B cell (primary cell): ENCODE measurements at regions not wholly inside any gene's neighbourhood (a gene's known extent, or its start where the extent isn't known, plus 50 kb on each side); places are given as distances from the start of the nearest gene placed in this dataset.

ENCODE experiments used
- ATAC-seq: fragments of 200-7000 bp; cut with Tn5 transposase; one replicate; pipeline ENCODE4 v1.10.0; 2021; ENCODE audit warnings: low read depth, mild to moderate bottlenecking, moderate number of reproducible peaks, moderate library complexity
- CTCF ChIA-PET: fragments of 350-600 bp; sonication (Branson Sonifier 250); formaldehyde crosslinking; loops from one replicate; lab custom pipeline; 2021; ENCODE audit warnings: antibody characterized with exemption, inconsistent platforms; lab: Charles Lee
- POLR2A ChIA-PET: fragments of 350-600 bp; sonication (Branson Sonifier 250); formaldehyde crosslinking; loops from one replicate; lab custom pipeline; 2021; ENCODE audit warnings: antibody characterized with exemption; lab: Charles Lee
- DNase-seq: peaks from one replicate; pipeline ENCODE4 v3.0.0; 2013
- H2AFZ ChIP-seq: 2 replicates; pipeline ENCODE4 v1.6.1; 2012; ENCODE audit warnings: mild to moderate bottlenecking, low read depth, low read length; ENCODE audit not compliant: insufficient read depth, poor library complexity, severe bottlenecking
- H3K27ac ChIP-seq, 2 donors: 1 replicate in 1 of 2; 2 replicates in 1 of 2; pipeline ENCODE4 v1.5.1; 2012 to 2013; ENCODE audit warnings: low read length in 2 of 2, mild to moderate bottlenecking in 2 of 2, moderate library complexity in 1 of 2
- H3K27me3 ChIP-seq, 4 experiments: fragments of 200-600 bp in 1 of 4; sonication (generic) in 1 of 4; replicated peaks in 1 of 4; 1 replicate in 2 of 4; 2 replicates in 2 of 4; pipeline versions ENCODE4 v1.6.1 to v1.7.0; 2013 to 2016; ENCODE audit warnings: low read length in 3 of 4, mild to moderate bottlenecking in 2 of 4, mixed read lengths in 1 of 4, moderate library complexity in 1 of 4; ENCODE audit not compliant: insufficient read depth in 4 of 4, control insufficient read depth in 3 of 4; ENCODE audit errors: control extremely low read depth in 1 of 4
- H3K36me3 ChIP-seq, 2 experiments: replicated peaks in 1 of 2; 1 replicate in 1 of 2; 2 replicates in 1 of 2; pipeline versions ENCODE4 v1.6.1 to v1.7.1; 2013; ENCODE audit warnings: low read length in 1 of 2; ENCODE audit not compliant: insufficient read depth in 2 of 2, control insufficient read depth in 1 of 2; ENCODE audit errors: control extremely low read depth in 1 of 2, extremely low read depth in 1 of 2
- H3K4me1 ChIP-seq, 2 donors: fragments of 200-600 bp in 1 of 2; sonication (generic) in 1 of 2; 1 replicate in 1 of 2; 2 replicates in 1 of 2; pipeline versions ENCODE4 v1.5.1 to v1.6.1; 2013 to 2017; ENCODE audit warnings: low read length in 2 of 2; ENCODE audit not compliant: control insufficient read depth in 2 of 2, insufficient read depth in 2 of 2
- H3K4me2 ChIP-seq: replicated peaks from 2 replicates; pipeline ENCODE3; 2012; ENCODE audit warnings: mild to moderate bottlenecking, low read depth, low read length; ENCODE audit not compliant: poor library complexity, severe bottlenecking
- H3K4me3 ChIP-seq, 5 experiments: fragments of 200-600 bp in 1 of 5; sonication (generic) in 1 of 5; 1 replicate in 3 of 5; 2 replicates in 2 of 5; pipeline versions ENCODE4 v1.5.1 to v1.7.0; 2011 to 2016; ENCODE audit warnings: low read length in 4 of 5, mild to moderate bottlenecking in 4 of 5, low read depth in 2 of 5, control low read depth in 1 of 5, moderate library complexity in 1 of 5; ENCODE audit not compliant: insufficient read depth in 1 of 5; ENCODE audit errors: control extremely low read depth in 1 of 5, extremely low read depth in 1 of 5
- H3K79me2 ChIP-seq: fragments of 200-600 bp; sonication (generic); one replicate; pipeline ENCODE4 v1.6.0; 2016; ENCODE audit warnings: low read length; ENCODE audit not compliant: control insufficient read depth, insufficient read depth
- H3K9ac ChIP-seq: fragments of 200-600 bp; sonication (generic); 2 replicates; pipeline ENCODE4 v1.6.1; 2017; ENCODE audit warnings: mild to moderate bottlenecking, low read length, moderate library complexity
- H3K9me3 ChIP-seq, 3 donors: one replicate each; pipeline versions ENCODE4 v1.6.1 to v1.7.1; 2013; ENCODE audit warnings: low read length in 2 of 3; ENCODE audit not compliant: control insufficient read depth in 2 of 3, insufficient read depth in 1 of 3; ENCODE audit errors: control extremely low read depth in 1 of 3
- H4K20me1 ChIP-seq: 2 replicates; pipeline ENCODE4 v1.6.0; 2012; ENCODE audit warnings: mild to moderate bottlenecking, low read length; ENCODE audit not compliant: insufficient read depth, control insufficient read depth, poor library complexity, severe bottlenecking
- H3K27ac Mint-ChIP-seq: one replicate; pipeline ENCODE4 v1.8.0; 2021; ENCODE audit warnings: mixed read lengths
- H3K27me3 Mint-ChIP-seq: one replicate; pipeline ENCODE4 v1.8.0; 2021; ENCODE audit warnings: mixed read lengths
- H3K4me1 Mint-ChIP-seq: one replicate; pipeline ENCODE4 v1.8.0; 2021; ENCODE audit warnings: mixed read lengths
- H3K4me3 Mint-ChIP-seq: one replicate; pipeline ENCODE4 v1.8.0; 2021; ENCODE audit warnings: mixed read lengths
- H3K9me3 Mint-ChIP-seq: one replicate; pipeline ENCODE4 v1.8.0; 2022; ENCODE audit warnings: mixed read lengths; ENCODE audit not compliant: insufficient read depth
- CTCF ChIP-seq: fragments of 200-600 bp; IDR thresholded peaks from one replicate; pipeline ENCODE4 v1.8.0; 2022; ENCODE audit warnings: antibody characterized with exemption, mild to moderate bottlenecking
- EZH2 ChIP-seq: IDR thresholded peaks from 2 replicates; pipeline ENCODE4 v1.6.1; 2012; ENCODE audit warnings: borderline replicate concordance, low read depth, mild to moderate bottlenecking, moderate library complexity, low read length; ENCODE audit not compliant: insufficient read depth, poor library complexity, severe bottlenecking
- WGBS: methylation state at CpG from one replicate; pipeline ENCODE4 v1.1.5; 2013; ENCODE audit warnings: missing lambda C conversion rate; ENCODE audit not compliant: insufficient coverage; 5-methylcytosine and 5-hydroxymethylcytosine counted together
- intact Hi-C: fragments of 100-400 bp; cut with micrococcal nuclease; formaldehyde crosslinking; loops from one replicate; pipeline ENCODE4 v1.10.0; 2022

- no peak overlapping the region for H3K9ac ChIP-seq
- no peak overlapping the region for H3K27ac ChIP-seq
- no peak overlapping the region for H3K4me3 ChIP-seq
- Mint-ChIP-seq H3K27ac (no peak overlapping the region), H3K9me3 (no peaks in the 10 kb centered on the region), H3K27me3 (peaks cover 12% of the 10 kb centered on the region), H3K4me3 (no peak overlapping the region), H3K4me1 (no peaks in the 10 kb centered on the region)
- ATAC-seq = no peak
- H3K9me3 ChIP-seq = no peaks in the 10 kb centered on the region
- H3K27me3 ChIP-seq = peaks cover 0 to 4% (median 0%) of the 10 kb centered on the region in 4 experiments
- POLR2A ChIA-PET = no interaction called here
- no peaks in the 10 kb centered on the region for H4K20me1 ChIP-seq
- TF ChIP-seq CTCF (no peak), EZH2 (no peak)
- no CpG with 5 or more reads among the region's 1 CpG for WGBS
- H3K4me1 ChIP-seq = no peaks in the 10 kb centered on the region
- H3K79me2 ChIP-seq = no peaks in the 10 kb centered on the region
- H3K36me3 ChIP-seq = no peaks in the 10 kb centered on the region
- no peak overlapping the region for H3K4me2 ChIP-seq
- CTCF ChIA-PET = no interaction called here
- DNase-seq = no peak
- no peak overlapping the region for H2AFZ ChIP-seq
- intact Hi-C loops = no loop called here
Observed at GRCh38 chr16:50956637-50957036, 194.4 kb downstream of the SALL1 start.

- Mint-ChIP-seq H3K9me3 (no peaks in the 10 kb centered on the region), H3K27me3 (peaks cover 12% of the 10 kb centered on the region), H3K27ac (no peak overlapping the region), H3K4me1 (no peaks in the 10 kb centered on the region), H3K4me3 (no peak overlapping the region)
- Histone ChIP-seq H3K4me3 (no peak overlapping the region), H3K79me2 (no peaks in the 10 kb centered on the region), H3K4me1 (no peaks in the 10 kb centered on the region), H2AFZ (no peak overlapping the region), H3K9ac (no peak overlapping the region), H3K36me3 (no peaks in the 10 kb centered on the region), H3K4me2 (no peak overlapping the region), H3K9me3 (no peaks in the 10 kb centered on the region), H3K27me3 (peaks cover 0 to 2% (median 0%) of the 10 kb centered on the region in 4 experiments), H4K20me1 (no peaks in the 10 kb centered on the region), H3K27ac (no peak overlapping the region)
- no peak for DNase-seq
- no peak for ATAC-seq
- WGBS = 100% methylated on average over 1 of the region's 2 CpGs
- intact Hi-C loops = no loop called here
- CTCF ChIA-PET = no interaction called here
- POLR2A ChIA-PET = no interaction called here
- TF ChIP-seq EZH2 (no peak), CTCF (no peak)
Observed at GRCh38 chr16:50955311-50955710, 195.8 kb downstream of the SALL1 start.
